Astrocyte (in vitro differentiated cells and primary cell): ENCODE measurements at regions not wholly inside any gene's neighbourhood (a gene's known extent, or its start where the extent isn't known, plus 50 kb on each side); places are given as distances from the start of the nearest gene placed in this dataset.

Experiments
- DNase-seq: peaks from one replicate; pipeline ENCODE4 v3.0.0-alpha.2; 2010; ENCODE audit warnings: low read depth
- FAIRE-seq: peaks from 2 replicates; lab custom pipeline; 2011; peaks lifted over from hg19 to GRCh38; lab: Jason Lieb, UNC
- H2AFZ ChIP-seq: 2 replicates; pipeline ENCODE4 v1.6.0; 2012; ENCODE audit warnings: low read depth, low read length, inconsistent platforms
- H3K27ac ChIP-seq: 2 replicates; pipeline ENCODE4 v1.5.1; 2011; ENCODE audit warnings: low read depth, low read length, inconsistent platforms
- H3K27me3 ChIP-seq: 2 replicates; pipeline ENCODE4 v1.6.0; 2011; ENCODE audit warnings: low read length, inconsistent platforms; ENCODE audit not compliant: insufficient read depth
- H3K36me3 ChIP-seq: 2 replicates; pipeline ENCODE4 v1.5.1; 2011; ENCODE audit warnings: low read length, inconsistent platforms; ENCODE audit not compliant: insufficient read depth
- H3K4me1 ChIP-seq: 2 replicates; pipeline ENCODE4 v1.5.1; 2011; ENCODE audit warnings: low read length, inconsistent platforms; ENCODE audit not compliant: insufficient read depth
- H3K4me2 ChIP-seq: 2 replicates; pipeline ENCODE4 v1.6.0; 2012; ENCODE audit warnings: low read length, inconsistent platforms
- H3K4me3 ChIP-seq: 2 replicates; pipeline ENCODE4 v1.5.1; 2011; ENCODE audit warnings: low read depth, mild to moderate bottlenecking, low read length, inconsistent platforms; ENCODE audit not compliant: insufficient read depth
- H3K79me2 ChIP-seq: 2 replicates; pipeline ENCODE4 v1.6.0; 2012; ENCODE audit warnings: mild to moderate bottlenecking, low read length, inconsistent platforms; ENCODE audit not compliant: insufficient read depth
- H3K9ac ChIP-seq: 2 replicates; pipeline ENCODE4 v1.6.0; 2012; ENCODE audit warnings: mild to moderate bottlenecking, low read length, inconsistent platforms
- H3K9me3 ChIP-seq: 2 replicates; pipeline ENCODE4 v1.5.1; 2012; ENCODE audit warnings: low read depth, mild to moderate bottlenecking, low read length, inconsistent platforms; ENCODE audit not compliant: insufficient read depth
- H4K20me1 ChIP-seq: 2 replicates; pipeline ENCODE4 v1.6.0; 2012; ENCODE audit warnings: low read length, inconsistent platforms; ENCODE audit not compliant: insufficient read depth
- H3K27ac Mint-ChIP-seq: one replicate; pipeline ENCODE4 v1.8.0; 2021; ENCODE audit warnings: mild to moderate bottlenecking, mixed read lengths; ENCODE audit not compliant: unreplicated experiment
- H3K27me3 Mint-ChIP-seq: one replicate; pipeline ENCODE4 v1.8.0; 2021; ENCODE audit warnings: low read depth, mixed read lengths; ENCODE audit not compliant: unreplicated experiment
- H3K36me3 Mint-ChIP-seq: one replicate; pipeline ENCODE4 v1.8.0; 2021; ENCODE audit warnings: low read depth, mixed read lengths; ENCODE audit not compliant: unreplicated experiment
- H3K4me1 Mint-ChIP-seq: one replicate; pipeline ENCODE4 v1.8.0; 2021; ENCODE audit warnings: low read depth, mixed read lengths; ENCODE audit not compliant: unreplicated experiment
- H3K4me3 Mint-ChIP-seq: one replicate; pipeline ENCODE4 v1.8.0; 2021; ENCODE audit warnings: mild to moderate bottlenecking, moderate library complexity, mixed read lengths; ENCODE audit not compliant: unreplicated experiment
- H3K9me3 Mint-ChIP-seq: one replicate; pipeline ENCODE4 v1.8.0; 2021; ENCODE audit warnings: mild to moderate bottlenecking, mixed read lengths; ENCODE audit not compliant: unreplicated experiment
- EZH2 ChIP-seq: IDR thresholded peaks from 2 replicates; pipeline ENCODE4 v1.6.1; 2012; ENCODE audit warnings: mild to moderate bottlenecking, low read length, inconsistent platforms; ENCODE audit not compliant: insufficient read depth
- TF ChIP-seq, protein P1 (sequence below): IDR thresholded peaks from 2 replicates; pipeline ENCODE4 v1.5.1; 2011; ENCODE audit warnings: low read depth, mild to moderate bottlenecking, inconsistent platforms, low read length, moderate library complexity; ENCODE audit not compliant: insufficient read depth

GRCh38 chr4:38562751-38563198 lies 101.2 kb upstream of the KLF3 start:
- H3K9me3 ChIP-seq = no peaks in the 10 kb centered on the region
- no peak overlapping the region for H3K9ac ChIP-seq
- no peak overlapping the region for H3K4me3 ChIP-seq
- TF ChIP-seq EZH2 = no peak
- TF ChIP-seq, protein P1, sequence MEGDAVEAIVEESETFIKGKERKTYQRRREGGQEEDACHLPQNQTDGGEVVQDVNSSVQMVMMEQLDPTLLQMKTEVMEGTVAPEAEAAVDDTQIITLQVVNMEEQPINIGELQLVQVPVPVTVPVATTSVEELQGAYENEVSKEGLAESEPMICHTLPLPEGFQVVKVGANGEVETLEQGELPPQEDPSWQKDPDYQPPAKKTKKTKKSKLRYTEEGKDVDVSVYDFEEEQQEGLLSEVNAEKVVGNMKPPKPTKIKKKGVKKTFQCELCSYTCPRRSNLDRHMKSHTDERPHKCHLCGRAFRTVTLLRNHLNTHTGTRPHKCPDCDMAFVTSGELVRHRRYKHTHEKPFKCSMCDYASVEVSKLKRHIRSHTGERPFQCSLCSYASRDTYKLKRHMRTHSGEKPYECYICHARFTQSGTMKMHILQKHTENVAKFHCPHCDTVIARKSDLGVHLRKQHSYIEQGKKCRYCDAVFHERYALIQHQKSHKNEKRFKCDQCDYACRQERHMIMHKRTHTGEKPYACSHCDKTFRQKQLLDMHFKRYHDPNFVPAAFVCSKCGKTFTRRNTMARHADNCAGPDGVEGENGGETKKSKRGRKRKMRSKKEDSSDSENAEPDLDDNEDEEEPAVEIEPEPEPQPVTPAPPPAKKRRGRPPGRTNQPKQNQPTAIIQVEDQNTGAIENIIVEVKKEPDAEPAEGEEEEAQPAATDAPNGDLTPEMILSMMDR = no peak
- no peak overlapping the region for H3K27ac Mint-ChIP-seq
- peaks cover 9% of the 10 kb centered on the region for H3K4me1 ChIP-seq
- H2AFZ ChIP-seq = peak overlapping the region; percentile 67
- FAIRE-seq (no peak), DNase-seq (peak; percentile 5)
- no peaks in the 10 kb centered on the region for H3K27me3 ChIP-seq
- H3K36me3 ChIP-seq = no peaks in the 10 kb centered on the region
- H3K27ac ChIP-seq = no peak overlapping the region
- H3K79me2 ChIP-seq = no peaks in the 10 kb centered on the region
- no peaks in the 10 kb centered on the region for H3K4me1 Mint-ChIP-seq
- H4K20me1 ChIP-seq = no peaks in the 10 kb centered on the region
- H3K27me3 Mint-ChIP-seq = no peaks in the 10 kb centered on the region
- H3K9me3 Mint-ChIP-seq = no peaks in the 10 kb centered on the region
- no peaks in the 10 kb centered on the region for H3K36me3 Mint-ChIP-seq
- no peak overlapping the region for H3K4me3 Mint-ChIP-seq
- H3K4me2 ChIP-seq = no peak overlapping the region

GRCh38 chr4:38563707-38564495 lies 100.1 kb upstream of the KLF3 start:
- H3K4me2 ChIP-seq = no peak overlapping the region
- no peaks in the 10 kb centered on the region for H3K79me2 ChIP-seq
- no peak overlapping the region for H3K4me3 Mint-ChIP-seq
- no peaks in the 10 kb centered on the region for H3K4me1 Mint-ChIP-seq
- no peaks in the 10 kb centered on the region for H3K9me3 Mint-ChIP-seq
- TF ChIP-seq, protein P1 = no peak
- no peak for TF ChIP-seq EZH2
- no peaks in the 10 kb centered on the region for H3K36me3 Mint-ChIP-seq
- no peaks in the 10 kb centered on the region for H3K9me3 ChIP-seq
- H3K27me3 Mint-ChIP-seq = no peaks in the 10 kb centered on the region
- no peak overlapping the region for H3K9ac ChIP-seq
- no peaks in the 10 kb centered on the region for H3K27me3 ChIP-seq
- peaks cover 9% of the 10 kb centered on the region for H3K4me1 ChIP-seq
- FAIRE-seq (no peak), DNase-seq (peak; percentile 13)
- no peak overlapping the region for H3K27ac Mint-ChIP-seq
- no peak overlapping the region for H3K27ac ChIP-seq
- H3K36me3 ChIP-seq = no peaks in the 10 kb centered on the region
- H3K4me3 ChIP-seq = no peak overlapping the region
- H4K20me1 ChIP-seq = no peaks in the 10 kb centered on the region
- H2AFZ ChIP-seq = no peak overlapping the region
